ENCODE measurements at regions not wholly inside any gene's neighbourhood (a gene's known extent, or its start where the extent isn't known, plus 50 kb on each side); places are given as distances from the start of the nearest gene placed in this dataset.

DNA sequence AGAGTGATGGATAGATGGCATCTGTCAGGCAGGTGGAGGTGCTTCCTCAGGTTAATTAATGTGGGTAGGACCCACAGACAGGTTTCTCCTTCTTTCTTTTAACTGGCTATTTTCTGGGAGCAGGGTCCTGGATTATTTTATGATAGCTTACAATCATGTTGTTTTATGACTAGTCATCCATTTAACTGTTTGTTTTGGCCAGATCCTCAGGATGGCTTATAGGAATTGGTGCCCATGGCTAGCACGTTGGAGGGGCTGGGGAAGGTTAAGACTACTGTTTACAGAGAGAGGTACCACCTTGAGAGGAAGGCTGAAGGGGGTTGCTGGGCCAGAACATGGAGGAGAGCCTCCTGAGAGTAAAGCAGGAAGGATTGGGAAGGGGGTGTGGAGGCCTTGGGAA lies 78.0 kb upstream of the MGAT5 start:
- H3K4me2 ChIP-seq (ENCODE audit: low read length): no peak overlapping the region
- CTCF ChIA-PET (ENCODE audit: unreplicated experiment): no interaction called here
- H4K20me1 ChIP-seq (ENCODE audit: insufficient read depth, low read length): peaks cover 10% of the 10 kb centered on the region; the same call in 1 of the 2 replicates
- BruUV-seq (replicated peaks): no TSS peak
- POLR2A ChIA-PET: no interaction called here
- H3K4me1 ChIP-seq (ENCODE audit: insufficient read depth, low read length, poor library complexity, severe bottlenecking): peaks cover 13% of the 10 kb centered on the region
- H3K79me2 ChIP-seq (ENCODE audit: insufficient read depth, low read depth, low read length): peaks cover 9% of the 10 kb centered on the region; the same call in 1 of the 2 replicates
- no peaks in the 10 kb centered on the region for H3K9me2 ChIP-seq (ENCODE audit: insufficient read depth, low read length)
- no peaks in the 10 kb centered on the region; the same call in 1 of the 2 replicates for H3K36me3 ChIP-seq (ENCODE audit: insufficient read depth, low read length)
- H2AFZ ChIP-seq (ENCODE audit: low read length): no peak overlapping the region
- TF ChIP-seq EZH2phosphoT487 (IDR thresholded peaks at IDR 0.05; ENCODE audit: borderline replicate concordance, low read depth, low read length): no peak
- TF ChIP-seq, protein P1, sequence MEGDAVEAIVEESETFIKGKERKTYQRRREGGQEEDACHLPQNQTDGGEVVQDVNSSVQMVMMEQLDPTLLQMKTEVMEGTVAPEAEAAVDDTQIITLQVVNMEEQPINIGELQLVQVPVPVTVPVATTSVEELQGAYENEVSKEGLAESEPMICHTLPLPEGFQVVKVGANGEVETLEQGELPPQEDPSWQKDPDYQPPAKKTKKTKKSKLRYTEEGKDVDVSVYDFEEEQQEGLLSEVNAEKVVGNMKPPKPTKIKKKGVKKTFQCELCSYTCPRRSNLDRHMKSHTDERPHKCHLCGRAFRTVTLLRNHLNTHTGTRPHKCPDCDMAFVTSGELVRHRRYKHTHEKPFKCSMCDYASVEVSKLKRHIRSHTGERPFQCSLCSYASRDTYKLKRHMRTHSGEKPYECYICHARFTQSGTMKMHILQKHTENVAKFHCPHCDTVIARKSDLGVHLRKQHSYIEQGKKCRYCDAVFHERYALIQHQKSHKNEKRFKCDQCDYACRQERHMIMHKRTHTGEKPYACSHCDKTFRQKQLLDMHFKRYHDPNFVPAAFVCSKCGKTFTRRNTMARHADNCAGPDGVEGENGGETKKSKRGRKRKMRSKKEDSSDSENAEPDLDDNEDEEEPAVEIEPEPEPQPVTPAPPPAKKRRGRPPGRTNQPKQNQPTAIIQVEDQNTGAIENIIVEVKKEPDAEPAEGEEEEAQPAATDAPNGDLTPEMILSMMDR (conservative IDR thresholded peaks at IDR 0.05; ENCODE audit: low read length): no peak
- no peak overlapping the region for H3K27ac ChIP-seq (ENCODE audit: low read depth, low read length, poor library complexity, severe bottlenecking)
- DNase-seq (ENCODE audit: low spot score): no peak
- intact Hi-C loops (cut with micrococcal nuclease; ENCODE audit: unreplicated experiment): no loop called here
- no peak overlapping the region for H3K4me3 ChIP-seq (ENCODE audit: low read depth, low read length, poor library complexity, severe bottlenecking)
- no peaks in the 10 kb centered on the region for H3K9me3 ChIP-seq (ENCODE audit: low read length)

GRCh38 chr2:134177351-134177931 lies 76.4 kb upstream of the MGAT5 start:
- no peak for DNase-seq (ENCODE audit: low spot score)
- Histone ChIP-seq H3K9me3 (ENCODE audit: low read length) (no peaks in the 10 kb centered on the region), H3K27ac (ENCODE audit: low read depth, low read length, poor library complexity, severe bottlenecking) (no peak overlapping the region), H4K20me1 (ENCODE audit: insufficient read depth, low read length) (peaks cover 10% of the 10 kb centered on the region; the same call in 1 of the 2 replicates), H3K4me1 (ENCODE audit: insufficient read depth, low read length, poor library complexity, severe bottlenecking) (peaks cover 22% of the 10 kb centered on the region), H3K4me3 (ENCODE audit: low read depth, low read length, poor library complexity, severe bottlenecking) (no peak overlapping the region), H3K9me2 (ENCODE audit: insufficient read depth, low read length) (no peaks in the 10 kb centered on the region), H3K36me3 (ENCODE audit: insufficient read depth, low read length) (no peaks in the 10 kb centered on the region), H2AFZ (ENCODE audit: low read length) (no peak overlapping the region), H3K4me2 (ENCODE audit: low read length) (no peak overlapping the region), H3K79me2 (ENCODE audit: insufficient read depth, low read depth, low read length) (peaks cover 9% of the 10 kb centered on the region; the same call in 1 of the 2 replicates)
- intact Hi-C loops (cut with micrococcal nuclease; ENCODE audit: unreplicated experiment): no loop called here
- ChIA-PET CTCF (ENCODE audit: unreplicated experiment) (no interaction called here), POLR2A (interaction anchor here (1.3 to 1.4 kb wide), 3 partner anchors 13 to 234 kb away, joined by 3 to 6 read pairs (median 4); no protein-coding TSS in a partner anchor)
- BruUV-seq (replicated peaks): no TSS peak
- TF ChIP-seq, protein P1 (conservative IDR thresholded peaks at IDR 0.05; ENCODE audit: low read length): no peak
- no peak for TF ChIP-seq EZH2phosphoT487 (IDR thresholded peaks at IDR 0.05; ENCODE audit: borderline replicate concordance, low read depth, low read length)
